Pancreas (tissue), 10 donors: ENCODE measurements at regions not wholly inside any gene's neighbourhood (a gene's known extent, or its start where the extent isn't known, plus 50 kb on each side); places are given as distances from the start of the nearest gene placed in this dataset.

Experiments
- ATAC-seq, 4 donors: fragments of 200-7000 bp; cut with Tn5 transposase; one replicate each; pipeline versions ENCODE4 v1.8.0 to v1.9.1; 2020; ENCODE audit warnings: mild to moderate bottlenecking in 4 of 4, moderate library complexity in 4 of 4
- DNase-seq, 6 donors: peaks; one replicate each; pipeline ENCODE4 v3.0.0-alpha.2; 2020
- FAIRE-seq: peaks from 2 replicates; lab custom pipeline; 2012; peaks lifted over from hg19 to GRCh38; lab: Jason Lieb, UNC
- H3K27ac ChIP-seq, 4 donors: fragments of 200-600 bp; sonication (generic); 1 replicate in 3 of 4; 2 replicates in 1 of 4; pipeline versions ENCODE4 v1.5.0 to v1.8.0; 2020
- H3K27me3 ChIP-seq, 4 donors: fragments of 200-600 bp; one replicate each; pipeline ENCODE4 v1.8.0; 2021
- H3K36me3 ChIP-seq, 3 donors: fragments of 200-600 bp; sonication (generic) in 1 of 3; one replicate each; pipeline versions ENCODE4 v1.5.0 to v1.8.0; 2020 to 2021
- H3K4me1 ChIP-seq, 3 donors: fragments of 200-600 bp; one replicate each; pipeline ENCODE4 v1.8.0; 2021
- H3K4me3 ChIP-seq, 4 donors: fragments of 200-600 bp; sonication (generic) in 2 of 4; one replicate each; pipeline versions ENCODE4 v1.5.0 to v1.8.0; 2020 to 2021
- H3K9me3 ChIP-seq, 4 donors: fragments of 200-600 bp; one replicate each; pipeline ENCODE4 v1.8.0; 2021
- CTCF ChIP-seq, 4 donors: fragments of 200-600 bp; sonication (generic) in 3 of 4; IDR thresholded peaks; one replicate each; pipeline versions ENCODE4 v1.5.0 to v1.8.0; 2021; ENCODE audit warnings: antibody characterized with exemption in 4 of 4
- WGBS, 2 donors: extraction: QIAGEN DNeasy Blood & Tissue Kit; methylation state at CpG; one replicate each; pipeline ENCODE4 v1.1.7; 2013; 5-methylcytosine and 5-hydroxymethylcytosine counted together
- intact Hi-C, 3 donors: fragments of 100-400 bp; cut with DNase I; formaldehyde crosslinking; loops; one replicate each; pipeline versions ENCODE4 v1.11.1 to v1.14.2; 2022
- donor health status: healthy with polysubstance abuse.
- donor health status: DM: no; HTN: no; CAD: no; lungs with moderate emphysema.
- donor health status: DM: no; HTN: no; CAD: no.
- donor health status: control.
- donor health status: control.
- donor health status: Bipolar disorder and iron deficiency.
- donor health status: DM: yes; HTN: yes; CAD: no.
- donor health status: DM: no; HTN: no; CAD: no.
- donor health status: DM: no; HTN: no; CAD: no.
- donor health status: DM: yes; HTN: yes; CAD: no.

GRCh38 chr6:23334360-23334759, 765.0 kb downstream of the HDGFL1 start:
- Histone ChIP-seq H3K36me3 (no peaks in the 10 kb centered on the region), H3K4me3 (no peak overlapping the region), H3K4me1 (no peaks in the 10 kb centered on the region), H3K9me3 (no peaks in the 10 kb centered on the region), H3K27ac (no peak overlapping the region), H3K27me3 (peaks cover 0 to 4% (median 0%) of the 10 kb centered on the region in 4 donors)
- no peak for ATAC-seq
- WGBS, 2 donors, result 44 to 51% methylated on average over 5 of the region's 5 CpGs
- no peak for TF ChIP-seq CTCF (IDR thresholded peaks at IDR 0.05)
- DNase-seq, result no peak
- no peak for FAIRE-seq
- intact Hi-C loops, result no loop called here

DNA sequence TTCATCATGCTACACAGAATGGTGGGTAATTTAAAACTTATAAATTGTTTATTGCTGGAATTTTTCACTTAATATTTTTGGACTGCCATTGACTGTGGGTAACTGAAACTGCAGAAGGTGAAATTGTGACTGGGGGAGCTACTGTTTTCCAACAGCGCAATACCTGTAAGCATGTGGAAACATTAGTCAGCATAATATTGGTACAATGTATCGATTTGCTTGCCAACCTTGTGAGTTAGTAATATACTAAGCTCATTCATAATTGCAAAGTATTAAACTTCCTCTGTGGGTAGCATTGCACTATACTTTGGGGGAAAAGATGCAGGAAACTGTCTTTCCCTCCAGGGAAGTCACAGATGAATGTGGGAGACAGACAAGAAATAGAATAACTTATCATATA, 766.5 kb downstream of the HDGFL1 start:
- H3K36me3 ChIP-seq, result no peaks in the 10 kb centered on the region
- FAIRE-seq (no peak), ATAC-seq (no peak), DNase-seq (no peak)
- no peak overlapping the region for H3K4me3 ChIP-seq
- intact Hi-C loops, result no loop called here
- no peak for TF ChIP-seq CTCF (IDR thresholded peaks at IDR 0.05)
- H3K4me1 ChIP-seq, result no peaks in the 10 kb centered on the region
- no peak overlapping the region for H3K27ac ChIP-seq
- peaks cover 0 to 4% (median 0%) of the 10 kb centered on the region in 4 donors for H3K27me3 ChIP-seq
- whole genome bisulfite sequencing, 2 donors, result 75 to 91% methylated on average over 2 of the region's 2 CpGs
- H3K9me3 ChIP-seq, result no peaks in the 10 kb centered on the region

DNA sequence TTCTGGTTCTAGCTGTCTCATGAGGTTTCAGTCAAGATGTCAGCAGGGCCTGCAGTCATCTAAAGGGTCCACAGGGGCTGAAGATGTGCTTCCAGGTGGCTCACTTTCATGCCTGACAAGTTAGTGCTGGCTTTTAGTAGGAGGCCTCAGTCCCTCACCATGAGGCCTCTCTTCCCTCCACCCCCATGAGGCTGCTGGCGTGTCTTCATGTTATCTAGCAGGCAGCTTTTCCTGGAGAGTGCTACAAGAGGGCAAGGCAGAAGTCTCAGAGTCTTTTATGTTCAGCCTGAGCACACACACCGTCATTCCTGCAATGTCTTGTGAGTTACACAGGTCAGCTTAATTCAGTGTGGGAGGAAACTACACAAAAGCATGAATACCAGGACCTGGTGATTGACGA, 769.9 kb downstream of the HDGFL1 start:
- 62 to 77% methylated on average over 3 of the region's 3 CpGs for WGBS, 2 donors
- TF ChIP-seq CTCF (IDR thresholded peaks at IDR 0.05), result no peak
- no peaks in the 10 kb centered on the region for H3K36me3 ChIP-seq
- no peak for ATAC-seq
- no peaks in the 10 kb centered on the region for H3K4me1 ChIP-seq
- no peak overlapping the region for H3K4me3 ChIP-seq
- intact Hi-C loops, result no loop called here
- FAIRE-seq, result no peak
- no peak for DNase-seq
- no peaks in the 10 kb centered on the region for H3K9me3 ChIP-seq
- no peaks in the 10 kb centered on the region for H3K27me3 ChIP-seq
- H3K27ac ChIP-seq, result no peak overlapping the region

- no peak for FAIRE-seq
- no peak for ATAC-seq
- WGBS, 2 donors, result 63 to 85% methylated on average over 3 of the region's 3 CpGs
These were observed 770.9 kb downstream of the HDGFL1 start for GRCh38 chr6:23340271-23340670.

More at GRCh38 chr6:23340271-23340670, 770.9 kb downstream of the HDGFL1 start:
- Histone ChIP-seq H3K27ac (no peak overlapping the region), H3K36me3 (no peaks in the 10 kb centered on the region), H3K9me3 (no peaks in the 10 kb centered on the region), H3K27me3 (no peaks in the 10 kb centered on the region), H3K4me1 (no peaks in the 10 kb centered on the region), H3K4me3 (no peak overlapping the region)
- DNase-seq, result no peak
- intact Hi-C loops, result no loop called here
- TF ChIP-seq CTCF (IDR thresholded peaks at IDR 0.05), result no peak
